OCI-LY7 (cell line): ENCODE measurements at regions not wholly inside any gene's neighbourhood (a gene's known extent, or its start where the extent isn't known, plus 50 kb on each side); places are given as distances from the start of the nearest gene placed in this dataset.

Experiments used
- EZH2phosphoT487 ChIP-seq: fragments of 200-600 bp; sonication (generic); IDR thresholded peaks from 2 replicates; pipeline ENCODE4 v1.6.1; 2018; ENCODE audit warnings: low read depth, borderline replicate concordance, mild to moderate bottlenecking, mixed run types, antibody characterized with exemption, low read length, moderate library complexity, mixed read lengths
- TF ChIP-seq, protein P1 (sequence below): fragments of 200-600 bp; sonication (generic); conservative IDR thresholded peaks from 2 replicates; pipeline ENCODE4 v1.5.1; 2014; ENCODE audit warnings: mild to moderate bottlenecking, antibody characterized with exemption, low read length, moderate library complexity, mixed read lengths

DNA sequence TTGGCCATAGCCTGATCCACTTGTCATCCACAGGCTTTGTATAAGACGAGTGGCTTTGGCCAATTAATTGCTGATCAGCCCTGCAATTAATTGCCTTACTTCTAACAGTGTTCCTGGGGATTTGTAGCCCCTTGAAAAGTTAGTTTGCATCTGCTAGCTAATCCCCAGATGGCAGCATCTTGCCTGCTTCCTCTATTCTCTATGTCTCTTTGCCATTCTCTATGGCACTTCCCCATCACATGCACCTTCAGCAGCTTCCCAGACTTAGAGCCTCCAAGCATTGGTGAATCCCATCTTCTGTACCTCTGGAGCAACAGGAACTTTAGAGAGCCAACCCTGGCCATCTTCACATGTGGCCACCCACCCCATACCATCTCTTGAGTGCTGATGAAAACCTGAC lies 197.0 kb upstream of the DMAC1 start:
- TF ChIP-seq, protein P1, sequence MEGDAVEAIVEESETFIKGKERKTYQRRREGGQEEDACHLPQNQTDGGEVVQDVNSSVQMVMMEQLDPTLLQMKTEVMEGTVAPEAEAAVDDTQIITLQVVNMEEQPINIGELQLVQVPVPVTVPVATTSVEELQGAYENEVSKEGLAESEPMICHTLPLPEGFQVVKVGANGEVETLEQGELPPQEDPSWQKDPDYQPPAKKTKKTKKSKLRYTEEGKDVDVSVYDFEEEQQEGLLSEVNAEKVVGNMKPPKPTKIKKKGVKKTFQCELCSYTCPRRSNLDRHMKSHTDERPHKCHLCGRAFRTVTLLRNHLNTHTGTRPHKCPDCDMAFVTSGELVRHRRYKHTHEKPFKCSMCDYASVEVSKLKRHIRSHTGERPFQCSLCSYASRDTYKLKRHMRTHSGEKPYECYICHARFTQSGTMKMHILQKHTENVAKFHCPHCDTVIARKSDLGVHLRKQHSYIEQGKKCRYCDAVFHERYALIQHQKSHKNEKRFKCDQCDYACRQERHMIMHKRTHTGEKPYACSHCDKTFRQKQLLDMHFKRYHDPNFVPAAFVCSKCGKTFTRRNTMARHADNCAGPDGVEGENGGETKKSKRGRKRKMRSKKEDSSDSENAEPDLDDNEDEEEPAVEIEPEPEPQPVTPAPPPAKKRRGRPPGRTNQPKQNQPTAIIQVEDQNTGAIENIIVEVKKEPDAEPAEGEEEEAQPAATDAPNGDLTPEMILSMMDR: no peak
- TF ChIP-seq EZH2phosphoT487: no peak
